CD1c-positive myeloid dendritic cell (primary cell): ENCODE measurements at regions not wholly inside any gene's neighbourhood (a gene's known extent, or its start where the extent isn't known, plus 50 kb on each side); places are given as distances from the start of the nearest gene placed in this dataset.
A peak's percentile ranks its signal among the peaks of the same experiment; 100 is the strongest.

Experiments used
- DNase-seq: peaks from one replicate; pipeline ENCODE4 v3.0.0-alpha.2; 2016; ENCODE audit errors: extremely low spot score

GRCh38 chr5:129821477-129822131 is 73.7 kb downstream of the MINAR2 start:
- no peak for DNase-seq

- no peak for DNase-seq
Measured at GRCh38 chr5:129830288-129830687, 74.0 kb upstream of the CHSY3 start.

GRCh38 chr5:129836321-129836720 is 67.9 kb upstream of the CHSY3 start:
- no peak for DNase-seq

DNA sequence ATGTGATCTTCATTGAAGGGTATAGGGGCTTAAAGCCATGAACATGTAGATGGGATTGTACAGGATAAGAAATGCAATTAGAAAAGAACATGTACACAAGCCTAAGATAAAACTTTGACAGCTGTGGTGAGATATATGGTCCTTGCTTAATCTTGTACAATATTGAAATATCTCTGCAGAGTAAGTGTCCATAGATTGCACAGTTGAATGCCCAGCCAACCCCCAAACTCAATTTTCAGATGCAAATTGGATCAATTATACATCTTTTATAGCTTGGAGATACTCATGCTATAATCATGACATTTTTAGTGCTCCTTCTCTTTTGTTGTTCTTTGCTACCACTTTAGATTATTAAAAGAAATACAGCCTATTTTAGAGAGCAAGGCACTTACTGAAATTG is 59.5 kb upstream of the CHSY3 start:
- DNase-seq, result no peak

DNA sequence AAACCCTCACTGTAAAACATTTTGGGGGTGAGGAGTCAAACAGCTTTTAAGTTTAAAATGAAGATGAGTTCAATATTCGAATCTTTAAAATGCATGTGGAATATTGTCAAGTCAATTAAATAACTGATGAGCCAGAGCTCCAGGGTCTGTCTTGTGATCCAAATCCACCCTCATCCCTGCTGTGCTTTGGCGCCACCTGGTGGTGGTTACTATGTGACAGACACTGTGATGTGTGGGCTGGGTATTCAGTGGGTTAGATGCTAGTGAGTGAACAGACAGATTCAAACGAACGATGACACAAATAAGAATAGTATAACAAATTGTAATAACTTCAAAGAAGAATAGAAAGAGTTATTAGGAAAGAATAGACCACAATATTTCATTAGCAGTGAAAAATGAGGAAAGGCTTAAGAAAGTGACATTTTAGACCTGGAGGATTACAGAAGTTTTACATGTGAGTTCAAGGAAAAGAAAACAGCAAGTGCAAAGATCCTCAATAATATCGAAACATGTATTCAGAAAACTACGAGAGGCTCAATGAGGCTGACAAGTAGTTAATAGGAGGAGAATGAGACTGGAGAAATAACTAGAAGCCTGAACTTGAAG is 51.4 kb upstream of the CHSY3 start:
- peak; percentile 74 for DNase-seq

GRCh38 chr5:129853588-129853987 is 50.7 kb upstream of the CHSY3 start:
- no peak for DNase-seq
